Astrocyte (in vitro differentiated cells and primary cell): ENCODE measurements at regions not wholly inside any gene's neighbourhood (a gene's known extent, or its start where the extent isn't known, plus 50 kb on each side); places are given as distances from the start of the nearest gene placed in this dataset.

Experiments used
- EZH2 ChIP-seq: IDR thresholded peaks from 2 replicates; pipeline ENCODE4 v1.6.1; 2012; ENCODE audit warnings: mild to moderate bottlenecking, low read length, inconsistent platforms; ENCODE audit not compliant: insufficient read depth
- TF ChIP-seq, protein P1 (sequence below): IDR thresholded peaks from 2 replicates; pipeline ENCODE4 v1.5.1; 2011; ENCODE audit warnings: low read depth, mild to moderate bottlenecking, inconsistent platforms, low read length, moderate library complexity; ENCODE audit not compliant: insufficient read depth

DNA sequence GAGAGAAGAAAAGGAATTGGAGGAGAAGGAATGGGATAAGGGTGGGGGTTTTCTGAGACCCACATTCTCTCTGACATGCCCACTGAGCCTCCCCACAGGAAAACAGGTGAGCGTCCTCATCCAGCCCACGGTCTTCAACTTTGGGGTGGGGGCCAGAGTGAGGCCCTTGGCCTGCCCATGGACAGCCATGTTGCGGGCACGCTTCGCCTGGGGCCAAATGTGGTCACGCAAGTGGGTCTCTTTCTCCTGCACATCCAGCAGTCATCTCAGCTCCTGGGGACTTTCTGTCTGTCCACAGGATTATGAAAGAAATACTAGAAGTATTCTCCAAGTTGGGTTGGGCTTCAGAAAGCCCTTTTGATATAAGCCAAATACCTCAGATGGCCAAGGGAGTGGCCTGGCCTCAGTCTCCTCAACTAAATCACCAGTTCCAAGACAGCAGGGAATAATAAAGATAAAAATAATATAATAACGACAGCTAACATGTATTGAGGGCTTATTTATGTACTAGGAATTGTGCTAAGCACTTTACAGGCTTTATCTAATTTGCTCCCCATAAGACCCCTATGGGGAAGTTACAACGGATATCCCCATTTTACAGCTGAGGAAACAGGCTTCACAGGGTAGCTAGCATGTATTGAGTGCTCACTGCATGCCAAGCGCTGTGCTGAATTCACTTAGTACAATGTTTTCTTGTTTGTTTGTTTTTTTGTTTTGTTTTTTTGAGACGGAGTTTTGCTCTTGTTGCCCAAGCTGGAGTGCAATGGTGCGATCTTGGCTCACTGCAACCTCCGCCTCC, 57.2 kb upstream of the LBX1 start:
- TF ChIP-seq, protein P1, sequence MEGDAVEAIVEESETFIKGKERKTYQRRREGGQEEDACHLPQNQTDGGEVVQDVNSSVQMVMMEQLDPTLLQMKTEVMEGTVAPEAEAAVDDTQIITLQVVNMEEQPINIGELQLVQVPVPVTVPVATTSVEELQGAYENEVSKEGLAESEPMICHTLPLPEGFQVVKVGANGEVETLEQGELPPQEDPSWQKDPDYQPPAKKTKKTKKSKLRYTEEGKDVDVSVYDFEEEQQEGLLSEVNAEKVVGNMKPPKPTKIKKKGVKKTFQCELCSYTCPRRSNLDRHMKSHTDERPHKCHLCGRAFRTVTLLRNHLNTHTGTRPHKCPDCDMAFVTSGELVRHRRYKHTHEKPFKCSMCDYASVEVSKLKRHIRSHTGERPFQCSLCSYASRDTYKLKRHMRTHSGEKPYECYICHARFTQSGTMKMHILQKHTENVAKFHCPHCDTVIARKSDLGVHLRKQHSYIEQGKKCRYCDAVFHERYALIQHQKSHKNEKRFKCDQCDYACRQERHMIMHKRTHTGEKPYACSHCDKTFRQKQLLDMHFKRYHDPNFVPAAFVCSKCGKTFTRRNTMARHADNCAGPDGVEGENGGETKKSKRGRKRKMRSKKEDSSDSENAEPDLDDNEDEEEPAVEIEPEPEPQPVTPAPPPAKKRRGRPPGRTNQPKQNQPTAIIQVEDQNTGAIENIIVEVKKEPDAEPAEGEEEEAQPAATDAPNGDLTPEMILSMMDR, result no peak
- TF ChIP-seq EZH2, result no peak
